GM18907 (cell line): ENCODE measurements at regions not wholly inside any gene's neighbourhood (a gene's known extent, or its start where the extent isn't known, plus 50 kb on each side); places are given as distances from the start of the nearest gene placed in this dataset.
A peak's percentile ranks its signal among the peaks of the same experiment; 100 is the strongest.
"Not testable (repeated sequence)": the region's sequence is repeated elsewhere in the genome, so short reads cannot be mapped to it uniquely, and the experiment has no call there.

Source experiments
- ATAC-seq: cut with Tn5 transposase; IDR thresholded peaks from one replicate; pipeline ENCODE4 v1.9.1; 2021; ENCODE audit warnings: mild to moderate bottlenecking, moderate library complexity; ENCODE audit not compliant: unreplicated experiment

DNA sequence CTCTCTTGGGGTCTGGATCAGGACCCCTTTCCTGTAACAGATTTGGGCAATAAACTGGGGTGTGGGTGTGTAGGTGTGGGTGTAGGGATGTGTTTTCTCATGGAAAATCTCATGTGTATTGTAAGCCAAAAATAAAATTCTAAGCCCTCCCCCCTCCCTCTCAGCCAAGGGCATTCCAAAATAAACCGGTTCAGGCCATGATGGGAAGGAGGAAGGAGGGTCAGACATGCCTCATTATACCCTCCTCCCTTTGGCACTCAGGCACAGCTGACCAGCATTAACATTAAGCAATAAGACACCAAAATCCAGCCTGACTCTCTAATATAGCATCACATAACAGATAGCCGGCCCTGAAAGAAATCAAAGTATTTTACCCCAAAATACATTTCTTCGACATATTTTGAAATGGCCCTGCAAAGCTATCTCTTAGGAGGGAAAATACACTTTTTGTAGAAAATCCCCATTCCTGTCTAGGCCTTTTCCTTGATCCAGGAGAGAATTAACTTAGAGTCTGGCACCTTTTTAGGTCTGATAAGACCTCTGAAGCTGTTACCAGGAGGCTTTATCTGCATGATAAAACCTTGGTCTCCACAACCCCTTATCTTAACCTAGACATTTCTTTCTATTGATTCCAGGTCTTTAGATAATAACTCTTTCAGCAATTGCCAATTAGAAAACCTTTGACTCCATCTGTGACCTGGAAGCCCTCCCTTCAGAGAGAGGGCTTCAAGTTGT, 128.7 kb upstream of the COL5A2 start:
- ATAC-seq, result no peak

DNA sequence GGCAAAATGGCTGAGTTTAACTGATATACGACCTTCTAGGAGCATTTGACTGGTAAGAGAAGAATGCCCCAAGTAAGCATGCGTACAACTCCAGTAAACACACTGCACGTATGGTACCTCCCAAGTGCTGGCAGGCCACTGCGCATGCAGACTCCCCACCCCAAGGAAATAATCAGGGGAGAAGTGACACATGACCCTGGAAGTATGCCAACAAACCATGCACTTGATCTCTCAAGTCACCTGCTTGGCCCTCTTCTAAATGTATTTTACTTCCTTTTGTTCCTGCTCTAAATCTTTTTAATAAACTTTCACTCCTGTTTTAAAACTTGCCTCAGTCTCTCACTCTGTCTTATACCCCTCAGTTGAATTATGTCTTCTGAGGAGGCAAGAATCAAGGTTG, 129.8 kb upstream of the COL5A2 start:
- no peak for ATAC-seq

DNA sequence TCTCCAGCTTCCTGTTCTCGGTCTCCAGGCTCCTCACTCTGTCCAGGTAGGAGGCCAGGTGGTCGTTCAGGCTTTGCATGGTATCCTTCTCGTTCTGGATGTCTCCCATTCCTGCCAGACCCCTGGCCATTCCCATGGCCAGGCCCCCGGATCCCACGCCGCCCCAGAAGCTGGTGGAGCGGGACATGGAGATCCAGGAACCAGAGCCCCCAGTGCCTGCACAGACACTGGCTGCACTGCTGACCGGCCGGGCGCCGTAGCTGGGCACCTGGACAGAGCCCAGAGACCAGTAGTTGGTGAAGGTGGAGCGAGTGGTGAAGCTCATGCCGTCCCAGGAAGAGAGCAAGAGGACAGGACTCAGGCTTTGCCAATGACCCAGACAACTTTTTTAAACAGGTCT, 129.1 kb upstream of the WDR75 start:
- no peak for ATAC-seq

GRCh38 chr2:189312643-189313042, 128.6 kb upstream of the WDR75 start:
- no peak for ATAC-seq

DNA sequence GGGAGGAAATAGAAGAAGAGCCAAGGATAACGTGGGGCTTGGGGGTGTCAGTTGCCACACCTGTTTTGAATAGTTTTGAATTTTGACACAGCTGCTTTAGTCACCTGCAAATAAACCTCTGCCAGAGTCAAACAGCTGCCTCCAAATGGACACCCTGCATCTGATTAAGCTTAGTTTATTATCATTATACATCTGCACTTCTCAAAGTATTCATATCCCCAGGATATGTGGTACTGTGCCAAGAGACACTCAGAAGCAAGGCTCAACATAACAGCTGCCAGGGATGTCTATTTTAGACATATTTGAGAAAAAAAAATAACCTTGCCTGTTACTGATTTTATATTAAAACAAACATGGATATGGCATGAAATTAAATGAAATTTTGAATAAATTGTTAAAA, 122.5 kb upstream of the WDR75 start:
- no peak for ATAC-seq

- not testable (repeated sequence) for ATAC-seq
Measured at GRCh38 chr2:189319424-189319823, 121.8 kb upstream of the WDR75 start.

GRCh38 chr2:189327879-189328847, 113.1 kb upstream of the WDR75 start:
- no peak for ATAC-seq

DNA sequence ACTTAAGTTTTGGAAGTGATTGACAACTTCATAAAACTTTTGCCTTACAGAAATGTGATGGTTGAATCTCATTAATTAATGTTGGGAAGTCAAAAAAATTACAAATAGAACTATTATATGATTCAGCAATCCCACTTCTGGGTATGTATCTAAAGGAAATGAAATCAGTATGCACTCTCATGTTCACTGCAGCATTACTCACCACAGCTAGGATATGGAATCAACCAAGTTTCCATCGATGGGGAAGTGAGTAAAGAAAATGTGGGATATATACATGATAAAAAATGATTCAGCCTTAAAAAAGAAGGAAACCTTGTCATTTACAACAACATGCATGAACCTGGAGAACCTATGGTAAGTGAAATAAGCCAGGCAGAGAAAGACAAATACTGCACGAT, 112.4 kb upstream of the WDR75 start:
- ATAC-seq, result no peak

DNA sequence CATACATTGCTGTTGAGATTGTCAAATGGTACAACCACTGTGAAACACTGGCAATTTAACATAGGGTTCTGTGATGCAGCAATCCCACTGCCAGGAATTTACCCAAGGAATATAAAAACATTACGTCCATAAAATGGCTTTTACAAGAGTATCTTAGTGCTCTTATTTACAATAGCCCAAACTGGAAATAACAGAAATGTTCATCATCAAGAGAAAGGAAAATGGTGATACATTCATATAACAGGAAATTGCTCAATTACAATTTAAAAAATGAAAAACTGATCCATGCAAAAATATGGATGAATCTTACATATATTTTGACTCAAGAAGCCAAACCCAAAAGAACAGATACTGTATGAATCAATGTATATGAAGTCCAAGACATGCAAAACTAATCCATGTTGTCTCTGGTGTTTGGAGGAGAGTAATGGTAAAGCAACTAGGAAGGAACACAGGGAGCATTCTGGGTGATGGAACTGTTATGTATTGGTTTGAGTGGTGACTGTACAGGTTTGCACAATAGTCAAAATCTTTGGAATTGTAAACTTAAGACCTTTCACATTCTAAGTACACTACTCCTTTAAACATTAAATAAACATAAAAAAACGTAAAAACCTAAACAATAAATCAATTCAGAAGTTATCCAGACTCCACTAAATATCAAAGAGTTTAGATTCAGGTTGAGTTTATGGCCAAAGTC, 104.8 kb upstream of the WDR75 start:
- no peak for ATAC-seq

- no peak for ATAC-seq
Measured at GRCh38 chr2:189337656-189338055, 103.6 kb upstream of the WDR75 start.

DNA sequence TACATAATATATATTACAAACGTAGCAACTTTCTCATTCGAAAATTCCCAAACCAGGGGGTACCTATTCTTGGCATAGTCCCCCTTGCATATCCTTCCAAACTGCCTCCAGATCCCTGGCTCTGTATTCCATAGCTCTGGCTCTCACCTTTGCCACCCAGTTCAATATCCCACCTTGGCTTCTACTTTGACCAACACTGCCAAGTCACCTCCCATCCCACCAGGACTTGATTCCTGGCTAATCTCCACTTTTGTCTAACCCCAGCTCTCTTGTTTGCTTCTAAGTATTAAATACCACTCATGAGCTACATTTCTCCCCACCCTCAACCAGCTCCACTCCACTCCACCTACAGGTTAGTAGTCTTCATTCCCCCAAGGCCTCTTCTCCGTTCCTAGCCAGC, 103.2 kb upstream of the WDR75 start:
- ATAC-seq, result no peak

DNA sequence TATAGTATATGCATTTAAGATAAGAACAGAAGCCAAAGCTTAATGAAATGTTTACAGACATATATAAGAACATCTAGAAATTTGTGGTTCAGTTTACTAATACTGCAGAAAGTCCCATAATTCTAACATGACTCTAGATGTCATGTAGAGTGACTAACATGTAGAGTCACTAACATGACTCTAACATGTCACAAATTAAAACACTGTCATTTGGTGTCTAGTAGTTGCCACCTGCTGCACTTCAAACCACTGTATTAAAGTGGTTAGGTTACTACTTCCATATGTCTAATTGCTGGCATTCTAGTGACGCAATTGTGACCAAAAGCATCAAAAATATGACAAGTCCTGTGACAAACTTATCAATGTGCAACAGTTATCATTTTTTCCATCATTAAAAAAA, 100.2 kb upstream of the WDR75 start:
- ATAC-seq, result no peak

DNA sequence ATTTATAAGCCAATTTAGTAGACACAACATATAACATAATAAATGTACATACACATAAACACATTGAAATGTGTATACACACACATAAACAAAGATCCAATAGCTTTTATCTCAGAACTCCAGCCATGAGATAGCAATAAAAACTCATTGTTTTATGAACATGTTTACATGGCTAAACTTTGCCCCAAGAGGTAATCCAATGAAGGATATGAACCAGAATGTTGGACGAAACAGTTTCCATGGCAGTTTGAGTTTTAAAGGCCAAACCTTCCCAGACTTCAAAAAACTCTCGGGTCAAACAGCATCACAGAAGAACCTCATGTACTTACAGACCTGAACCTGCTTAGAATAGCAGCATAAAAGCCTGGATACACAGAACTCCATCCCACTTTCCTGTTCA, 97.2 kb upstream of the WDR75 start:
- ATAC-seq, result no peak

DNA sequence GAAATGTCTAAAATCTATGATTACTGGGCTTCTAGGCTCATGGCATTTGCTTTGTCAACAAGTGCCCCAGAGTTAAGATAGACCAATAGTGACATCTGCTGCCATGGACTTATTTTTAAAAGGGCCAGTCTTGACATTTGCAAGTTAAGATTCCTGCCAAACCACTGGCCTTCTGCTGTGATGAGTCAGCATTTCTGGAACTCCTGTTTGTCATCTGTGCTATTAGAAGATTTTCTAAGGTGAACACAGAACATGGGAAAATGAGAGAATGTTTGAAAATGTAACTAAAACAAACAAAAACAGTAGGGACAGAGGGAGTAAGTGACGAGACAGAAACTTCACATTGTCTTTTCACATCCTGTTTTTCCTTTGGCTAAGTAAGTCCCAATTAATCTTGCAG, 93.7 kb upstream of the WDR75 start:
- ATAC-seq, result peak; percentile 83

- no peak for ATAC-seq
Measured at GRCh38 chr2:189348369-189348768, 92.9 kb upstream of the WDR75 start.

DNA sequence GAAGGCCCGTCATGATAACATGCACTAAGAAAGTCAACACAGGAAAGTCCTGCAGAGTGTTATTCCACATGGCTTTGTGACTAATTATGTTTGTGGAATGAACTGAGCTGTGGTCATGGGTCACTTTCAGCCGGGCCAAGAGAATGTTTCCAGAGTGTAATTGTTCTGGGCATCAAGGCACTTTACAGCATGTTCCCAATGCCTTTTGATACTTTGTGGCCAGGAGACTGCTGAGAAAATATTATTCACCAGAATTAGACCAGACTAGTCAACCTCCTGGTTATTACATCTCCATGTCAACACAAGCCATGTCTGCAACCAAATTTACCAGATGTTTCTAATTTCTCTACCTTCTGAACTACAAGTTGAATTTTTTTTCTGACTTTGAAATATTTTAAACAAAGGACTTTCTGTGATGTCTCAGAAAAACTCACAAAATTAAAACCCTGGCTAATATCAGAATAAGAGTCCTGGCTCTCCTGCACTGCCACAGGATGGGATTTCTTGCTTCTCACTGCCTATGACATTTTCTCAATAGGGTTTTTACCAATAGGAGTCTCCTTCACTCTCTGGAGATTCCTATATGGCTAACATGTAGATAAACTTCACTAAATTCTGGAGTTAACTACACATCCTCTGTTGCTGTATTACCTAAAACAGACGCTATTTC, 90.6 kb upstream of the WDR75 start:
- no peak for ATAC-seq

- ATAC-seq, result not testable (repeated sequence)
Measured at GRCh38 chr2:189351933-189352332, 89.3 kb upstream of the WDR75 start.

- ATAC-seq, result not testable (repeated sequence)
Measured at GRCh38 chr2:189357375-189357774, 83.9 kb upstream of the WDR75 start.

- ATAC-seq, result no peak
Measured at GRCh38 chr2:189360861-189361260, 80.4 kb upstream of the WDR75 start.

- ATAC-seq, result no peak
Measured at GRCh38 chr2:189362283-189362682, 79.0 kb upstream of the WDR75 start.

DNA sequence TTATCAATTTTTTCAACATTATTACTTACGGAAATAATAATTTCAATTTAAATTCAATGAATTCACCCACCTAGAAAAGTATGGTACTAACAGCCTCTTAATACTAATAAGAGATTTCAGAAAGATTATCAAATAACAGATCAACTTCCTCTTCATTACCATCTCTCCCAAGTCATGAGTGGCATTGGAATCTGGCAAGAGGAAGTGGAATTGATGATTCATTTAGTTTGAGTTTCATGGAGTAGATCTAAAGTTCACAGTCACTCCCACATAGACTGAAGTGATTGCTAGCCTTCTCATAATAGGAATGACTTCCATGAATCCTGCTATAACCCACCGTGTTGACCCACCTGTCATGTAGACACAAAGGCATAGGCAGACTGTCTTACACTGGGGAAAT, 77.7 kb upstream of the WDR75 start:
- no peak for ATAC-seq
